GM21576 (cell line): ENCODE measurements at regions not wholly inside any gene's neighbourhood (a gene's known extent, or its start where the extent isn't known, plus 50 kb on each side); places are given as distances from the start of the nearest gene placed in this dataset.
"Not testable (repeated sequence)": the region's sequence is repeated elsewhere in the genome, so short reads cannot be mapped to it uniquely, and the experiment has no call there.

Source experiments
- ATAC-seq: cut with Tn5 transposase; IDR thresholded peaks from one replicate; pipeline ENCODE4 v1.9.1; 2021; ENCODE audit warnings: mild to moderate bottlenecking, moderate library complexity; ENCODE audit not compliant: unreplicated experiment

GRCh38 chr17:26881195-26881594, 412.7 kb upstream of the WSB1 start:
- ATAC-seq, result not testable (repeated sequence)

DNA sequence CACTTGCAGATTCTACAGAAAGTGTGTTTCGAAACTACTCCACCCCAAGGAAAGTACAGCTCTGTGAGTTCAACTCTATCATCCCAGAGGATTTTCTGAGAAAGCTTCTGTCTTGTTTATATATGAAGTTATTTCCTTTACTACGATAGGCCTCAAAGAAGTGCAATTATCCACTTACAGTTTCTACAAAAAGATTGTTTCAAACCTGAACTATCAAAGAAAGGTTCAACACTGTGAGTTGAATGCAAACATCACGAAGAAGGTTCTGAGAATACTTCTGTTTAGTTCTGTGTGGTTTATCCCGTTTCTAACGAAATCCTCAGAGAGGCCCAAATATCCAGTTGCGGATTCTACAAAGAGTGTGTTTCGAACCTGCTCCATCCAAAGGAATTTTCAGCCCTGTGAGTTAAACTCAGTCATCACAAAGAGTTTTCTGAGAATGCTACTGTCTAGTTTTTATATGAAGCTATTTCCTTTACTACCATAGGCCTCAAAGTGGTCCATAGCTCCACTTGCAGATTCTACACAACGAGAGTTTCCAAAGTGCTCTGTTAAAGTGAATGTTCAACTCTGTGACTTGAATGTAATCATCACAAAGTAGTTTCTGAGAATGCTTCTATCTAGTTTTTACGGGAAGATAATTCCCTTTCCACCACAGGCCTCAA, 411.7 kb upstream of the WSB1 start:
- peak; percentile 33 for ATAC-seq

DNA sequence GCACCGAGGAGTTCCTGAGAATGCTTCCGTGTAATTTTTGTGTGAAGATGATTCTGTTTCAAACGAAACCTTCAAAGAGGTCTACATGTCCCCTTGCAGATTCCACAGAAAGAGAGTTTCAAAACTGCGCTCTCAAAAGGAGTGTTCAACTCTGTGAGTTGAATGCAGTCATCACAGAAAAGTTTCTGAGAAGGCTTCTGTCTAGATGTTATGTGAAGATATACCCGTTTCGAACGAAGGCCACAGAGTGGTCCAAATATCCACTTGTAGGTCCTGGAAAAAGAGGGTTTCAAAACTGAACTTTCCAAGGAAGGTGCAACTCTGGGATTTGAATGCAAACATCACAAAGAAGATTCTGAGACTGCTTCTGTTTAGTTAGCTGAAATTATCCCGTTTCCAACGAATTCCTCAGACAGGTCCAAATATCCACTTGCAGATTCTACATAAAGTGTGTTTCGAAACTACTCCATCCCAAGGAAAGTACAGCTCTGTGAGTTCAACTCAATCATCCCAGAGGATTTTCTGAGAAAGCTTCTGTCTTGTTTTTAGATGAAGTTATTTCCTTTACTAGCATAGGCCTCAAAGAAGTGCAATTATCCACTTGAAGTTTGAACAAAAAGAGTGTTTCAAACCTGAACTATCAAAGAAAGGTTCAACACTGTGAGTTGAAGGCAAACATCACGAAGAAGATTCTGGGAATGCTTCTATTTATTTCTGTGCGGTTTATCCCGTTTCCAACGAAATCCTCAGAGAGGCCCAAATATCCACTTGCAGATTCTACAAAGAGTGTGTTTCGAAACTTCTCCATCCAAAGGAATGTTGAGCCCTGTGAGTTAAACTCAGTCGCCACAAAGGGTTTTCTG, 409.8 kb upstream of the WSB1 start:
- ATAC-seq, result not testable (repeated sequence)

DNA sequence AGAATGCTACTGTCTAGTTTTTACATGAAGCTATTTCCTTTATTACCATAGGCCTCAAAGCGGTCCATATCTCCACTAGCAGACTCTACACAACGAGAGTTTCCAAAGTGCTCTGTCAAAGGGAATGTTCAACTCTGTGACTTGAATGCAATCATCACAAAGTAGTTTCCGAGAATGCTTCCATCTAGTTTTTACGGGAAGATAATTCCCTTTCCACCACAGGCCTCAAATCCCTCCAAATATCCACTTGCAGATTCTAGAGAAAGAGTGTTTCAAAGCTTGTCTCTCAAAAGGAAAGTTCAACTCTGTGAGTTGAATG, 409.2 kb upstream of the WSB1 start:
- ATAC-seq, result not testable (repeated sequence)

DNA sequence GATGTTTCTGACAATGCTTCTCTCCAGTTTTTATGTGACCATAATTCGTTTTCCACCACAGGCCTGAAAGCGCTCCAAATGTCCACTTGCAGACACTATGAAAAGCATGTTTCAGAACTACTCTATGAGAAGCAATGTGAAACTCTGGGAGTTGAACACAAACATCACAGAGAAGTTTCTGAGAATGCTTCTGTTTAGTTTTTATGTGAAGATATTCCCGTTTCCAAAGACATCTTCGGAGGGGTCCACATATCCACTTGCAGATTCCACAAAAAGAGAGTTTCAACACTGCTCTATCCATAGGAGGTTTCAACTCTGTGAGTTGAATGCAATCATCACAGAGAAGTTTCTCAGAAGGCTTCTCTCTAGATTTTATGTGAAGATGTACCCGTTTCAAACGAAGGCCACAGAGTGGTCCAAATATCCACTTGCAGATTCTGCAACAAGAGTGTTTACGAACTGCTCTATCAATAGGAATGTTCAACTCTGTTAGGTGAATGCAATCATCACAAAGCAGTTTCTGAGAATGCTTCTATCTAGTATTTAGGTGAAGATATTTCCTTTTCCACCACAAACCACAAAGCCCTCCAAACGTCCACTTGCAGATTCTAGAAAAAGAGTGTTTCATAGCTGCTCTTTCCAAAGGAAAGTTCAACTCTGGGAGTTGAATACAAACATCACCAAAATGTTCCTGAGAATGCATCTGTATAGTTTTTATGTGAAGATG, 408.5 kb upstream of the WSB1 start:
- ATAC-seq, result not testable (repeated sequence)
